Panc1 (cell line): ENCODE measurements at regions not wholly inside any gene's neighbourhood (a gene's known extent, or its start where the extent isn't known, plus 50 kb on each side); places are given as distances from the start of the nearest gene placed in this dataset.

Experiments used
- ATAC-seq: fragments of 200-7000 bp; cut with Tn5 transposase; 2 replicates; pipeline ENCODE4 v1.9.1; 2020; ENCODE audit warnings: mild to moderate bottlenecking, moderate library complexity
- BruUV-seq: library from RNA; stranded (reverse); fragments of 400-500 nt; replicated peaks from 2 replicates; lab custom pipeline; 2021; lab: Mats Ljungman, UMichigan
- CTCF ChIA-PET: fragments of 300-600 bp; sonication (Branson Sonifier 250); formaldehyde crosslinking; loops from one replicate; lab custom pipeline; 2022; ENCODE audit warnings: antibody characterized with exemption; lab: Charles Lee
- POLR2A ChIA-PET: fragments of 300-600 bp; sonication (Branson Sonifier 250); formaldehyde crosslinking; loops from one replicate; lab custom pipeline; 2022; ENCODE audit warnings: antibody characterized with exemption; lab: Charles Lee
- DNase-seq: peaks from one replicate; pipeline ENCODE4 v3.0.0-alpha.2; 2010; ENCODE audit warnings: low read depth, low spot score
- H3K27ac ChIP-seq: 2 replicates; pipeline ENCODE4 v1.5.1; 2011; ENCODE audit warnings: mild to moderate bottlenecking, low read length, inconsistent platforms
- H3K27me3 ChIP-seq: fragments of 200-500 bp; sonication (Bioruptor generic); 2 replicates; pipeline ENCODE4 v1.6.0; 2014; ENCODE audit warnings: low read length, inconsistent platforms; ENCODE audit not compliant: control insufficient read depth, insufficient read depth
- H3K36me3 ChIP-seq: fragments of 200-500 bp; sonication (Bioruptor generic); 2 replicates; pipeline ENCODE4 v1.5.1; 2014; ENCODE audit warnings: inconsistent platforms, mild to moderate bottlenecking, low read length, moderate library complexity; ENCODE audit not compliant: control insufficient read depth, insufficient read depth
- H3K4me1 ChIP-seq: 2 replicates; pipeline ENCODE4 v1.5.1; 2011; ENCODE audit warnings: inconsistent platforms, mild to moderate bottlenecking, low read length, moderate library complexity; ENCODE audit not compliant: control insufficient read depth, insufficient read depth
- H3K4me3 ChIP-seq, 2 experiments: 2 replicates each; pipeline ENCODE4 v1.5.1; 2011 to 2012; ENCODE audit warnings: low read depth in 2 of 2, low read length in 2 of 2, mild to moderate bottlenecking in 2 of 2, inconsistent platforms in 1 of 2, moderate library complexity in 1 of 2
- H3K9me3 ChIP-seq: fragments of 200-500 bp; sonication (Bioruptor generic); 2 replicates; pipeline ENCODE4 v1.5.1; 2014; ENCODE audit warnings: low read depth, mild to moderate bottlenecking, inconsistent platforms, low read length, moderate library complexity; ENCODE audit not compliant: control insufficient read depth, insufficient read depth
- POLR2AphosphoS5 ChIP-seq: IDR thresholded peaks from 2 replicates; pipeline ENCODE4 v1.6.1; 2012; ENCODE audit warnings: mild to moderate bottlenecking, low read depth, low read length, moderate library complexity
- SIN3A ChIP-seq: IDR thresholded peaks from 2 replicates; pipeline ENCODE4 v1.6.1; 2012; ENCODE audit warnings: low read depth, mild to moderate bottlenecking, low read length, moderate library complexity, borderline replicate concordance; ENCODE audit not compliant: insufficient read depth
- TCF7L2 ChIP-seq: IDR thresholded peaks from 2 replicates; pipeline ENCODE4 v1.6.1; 2011; ENCODE audit warnings: mild to moderate bottlenecking, low read depth, low read length, inconsistent platforms
- in situ Hi-C: cut with HindIII; loops from 2 replicates; pipeline ENCODE4 v1.10.0; 2016; ENCODE audit warnings: low sequenced_read_pairs, low pct_unique_long_range_greater_than_20kb
- intact Hi-C: fragments of 100-400 bp; cut with micrococcal nuclease; formaldehyde crosslinking; loops from one replicate; pipeline ENCODE4 v1.10.0; 2022; ENCODE audit not compliant: unreplicated experiment
- TF ChIP-seq, protein P1 (sequence below): fragments of 450-650 bp; IDR thresholded peaks from 2 replicates; pipeline ENCODE4 v1.5.1; 2017; ENCODE audit warnings: mild to moderate bottlenecking
- TF ChIP-seq, protein P2 (sequence below), 2 experiments: IDR thresholded peaks; 2 replicates each; pipeline ENCODE4 v1.6.1; 2011 to 2012; ENCODE audit warnings: low read depth in 2 of 2, control low read depth in 1 of 2, low read length in 1 of 2, mild to moderate bottlenecking in 1 of 2, moderate library complexity in 1 of 2; ENCODE audit not compliant: insufficient read depth in 1 of 2

DNA sequence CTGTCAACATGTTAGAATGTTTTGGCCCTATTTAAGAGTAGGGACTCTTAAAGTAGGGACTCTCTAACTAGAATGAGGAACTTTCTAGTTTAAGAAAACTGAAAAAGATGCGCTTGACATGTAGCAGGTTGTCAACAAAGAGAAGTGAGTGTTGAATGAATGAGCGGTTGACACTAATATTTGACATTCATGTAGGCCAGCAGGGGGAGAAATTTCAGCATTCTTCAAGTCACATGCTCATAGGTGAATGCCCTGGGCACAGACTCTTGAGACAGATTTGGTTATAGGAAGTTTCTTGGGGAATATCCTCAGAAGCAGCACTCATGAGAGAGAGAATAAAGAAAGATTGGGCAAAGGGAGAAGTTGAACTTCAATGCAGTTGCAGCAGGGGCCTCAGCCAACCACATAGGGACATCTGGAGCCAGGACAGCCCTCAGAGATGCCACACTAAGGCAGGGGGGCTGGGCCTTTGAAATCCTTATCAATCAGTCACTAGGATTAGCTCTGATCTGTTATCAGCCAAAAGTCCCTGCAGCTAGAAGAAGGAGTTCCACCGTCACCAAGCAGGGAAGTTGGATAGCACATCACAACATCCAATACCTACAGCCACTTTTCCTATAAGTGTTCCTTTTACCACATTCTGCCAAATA, 145.1 kb upstream of the FKBP1C start:
- DNase-seq, result no peak
- no peak overlapping the region for H3K4me3 ChIP-seq
- H3K36me3 ChIP-seq, result no peaks in the 10 kb centered on the region
- no peaks in the 10 kb centered on the region for H3K9me3 ChIP-seq
- H3K27ac ChIP-seq, result no peak overlapping the region
- ATAC-seq, result no peak
- TF ChIP-seq SIN3A, result no peak
- TF ChIP-seq, protein P1, sequence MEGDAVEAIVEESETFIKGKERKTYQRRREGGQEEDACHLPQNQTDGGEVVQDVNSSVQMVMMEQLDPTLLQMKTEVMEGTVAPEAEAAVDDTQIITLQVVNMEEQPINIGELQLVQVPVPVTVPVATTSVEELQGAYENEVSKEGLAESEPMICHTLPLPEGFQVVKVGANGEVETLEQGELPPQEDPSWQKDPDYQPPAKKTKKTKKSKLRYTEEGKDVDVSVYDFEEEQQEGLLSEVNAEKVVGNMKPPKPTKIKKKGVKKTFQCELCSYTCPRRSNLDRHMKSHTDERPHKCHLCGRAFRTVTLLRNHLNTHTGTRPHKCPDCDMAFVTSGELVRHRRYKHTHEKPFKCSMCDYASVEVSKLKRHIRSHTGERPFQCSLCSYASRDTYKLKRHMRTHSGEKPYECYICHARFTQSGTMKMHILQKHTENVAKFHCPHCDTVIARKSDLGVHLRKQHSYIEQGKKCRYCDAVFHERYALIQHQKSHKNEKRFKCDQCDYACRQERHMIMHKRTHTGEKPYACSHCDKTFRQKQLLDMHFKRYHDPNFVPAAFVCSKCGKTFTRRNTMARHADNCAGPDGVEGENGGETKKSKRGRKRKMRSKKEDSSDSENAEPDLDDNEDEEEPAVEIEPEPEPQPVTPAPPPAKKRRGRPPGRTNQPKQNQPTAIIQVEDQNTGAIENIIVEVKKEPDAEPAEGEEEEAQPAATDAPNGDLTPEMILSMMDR, result peak; percentile 20; the same call in 1 of the 2 replicates
- no TSS peak for BruUV-seq
- no peaks in the 10 kb centered on the region for H3K27me3 ChIP-seq
- ChIA-PET CTCF (no interaction called here), POLR2A (no interaction called here)
- in situ Hi-C loops, result no loop called here
- intact Hi-C loops, result no loop called here
- no peaks in the 10 kb centered on the region for H3K4me1 ChIP-seq

DNA sequence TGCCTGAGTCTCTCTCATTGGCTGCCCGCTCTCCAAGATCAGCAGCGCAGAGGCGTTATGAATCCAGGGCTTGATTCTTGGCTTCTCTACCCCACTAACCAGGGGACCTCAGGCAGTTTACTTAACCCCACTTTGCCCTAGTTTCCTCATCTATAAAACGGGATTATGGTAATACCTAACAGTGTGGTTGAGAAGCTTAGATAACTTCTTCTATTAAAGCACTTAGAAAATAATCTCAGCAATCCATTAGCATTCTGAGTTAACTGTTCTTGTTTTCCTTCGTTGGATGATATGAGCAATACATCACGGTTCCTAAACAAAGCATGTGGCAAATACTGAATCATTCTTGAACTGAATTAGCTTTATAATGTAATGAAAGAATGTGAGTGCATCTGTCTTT, 116.3 kb upstream of the FKBP1C start:
- ChIA-PET CTCF (no interaction called here), POLR2A (no interaction called here)
- TF ChIP-seq SIN3A, result no peak
- TF ChIP-seq, protein P2, sequence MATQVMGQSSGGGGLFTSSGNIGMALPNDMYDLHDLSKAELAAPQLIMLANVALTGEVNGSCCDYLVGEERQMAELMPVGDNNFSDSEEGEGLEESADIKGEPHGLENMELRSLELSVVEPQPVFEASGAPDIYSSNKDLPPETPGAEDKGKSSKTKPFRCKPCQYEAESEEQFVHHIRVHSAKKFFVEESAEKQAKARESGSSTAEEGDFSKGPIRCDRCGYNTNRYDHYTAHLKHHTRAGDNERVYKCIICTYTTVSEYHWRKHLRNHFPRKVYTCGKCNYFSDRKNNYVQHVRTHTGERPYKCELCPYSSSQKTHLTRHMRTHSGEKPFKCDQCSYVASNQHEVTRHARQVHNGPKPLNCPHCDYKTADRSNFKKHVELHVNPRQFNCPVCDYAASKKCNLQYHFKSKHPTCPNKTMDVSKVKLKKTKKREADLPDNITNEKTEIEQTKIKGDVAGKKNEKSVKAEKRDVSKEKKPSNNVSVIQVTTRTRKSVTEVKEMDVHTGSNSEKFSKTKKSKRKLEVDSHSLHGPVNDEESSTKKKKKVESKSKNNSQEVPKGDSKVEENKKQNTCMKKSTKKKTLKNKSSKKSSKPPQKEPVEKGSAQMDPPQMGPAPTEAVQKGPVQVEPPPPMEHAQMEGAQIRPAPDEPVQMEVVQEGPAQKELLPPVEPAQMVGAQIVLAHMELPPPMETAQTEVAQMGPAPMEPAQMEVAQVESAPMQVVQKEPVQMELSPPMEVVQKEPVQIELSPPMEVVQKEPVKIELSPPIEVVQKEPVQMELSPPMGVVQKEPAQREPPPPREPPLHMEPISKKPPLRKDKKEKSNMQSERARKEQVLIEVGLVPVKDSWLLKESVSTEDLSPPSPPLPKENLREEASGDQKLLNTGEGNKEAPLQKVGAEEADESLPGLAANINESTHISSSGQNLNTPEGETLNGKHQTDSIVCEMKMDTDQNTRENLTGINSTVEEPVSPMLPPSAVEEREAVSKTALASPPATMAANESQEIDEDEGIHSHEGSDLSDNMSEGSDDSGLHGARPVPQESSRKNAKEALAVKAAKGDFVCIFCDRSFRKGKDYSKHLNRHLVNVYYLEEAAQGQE (IDR thresholded peaks at IDR 0.05; ENCODE audit: insufficient read depth in 1 of 2, low read depth in 2 of 2, low read length in 1 of 2), result no peak
- no peak for TF ChIP-seq POLR2AphosphoS5
- TF ChIP-seq TCF7L2, result no peak
- TF ChIP-seq, protein P1, result no peak
- Histone ChIP-seq H3K36me3 (no peaks in the 10 kb centered on the region), H3K27me3 (no peaks in the 10 kb centered on the region), H3K9me3 (no peaks in the 10 kb centered on the region), H3K4me3 (no peak overlapping the region), H3K27ac (no peak overlapping the region), H3K4me1 (no peaks in the 10 kb centered on the region)
- no TSS peak for BruUV-seq
- ATAC-seq (no peak), DNase-seq (no peak)
- intact Hi-C loops (no loop called here), in situ Hi-C loops (no loop called here)
